Testis (tissue), 2 donors: ENCODE measurements at regions not wholly inside any gene's neighbourhood (a gene's known extent, or its start where the extent isn't known, plus 50 kb on each side); places are given as distances from the start of the nearest gene placed in this dataset.

Experiments
- POLR2A ChIP-seq: fragments of 450-650 bp; IDR thresholded peaks from one replicate; pipeline ENCODE4 v1.6.1; 2017; ENCODE audit warnings: antibody characterized with exemption, mild to moderate bottlenecking, moderate library complexity
- TF ChIP-seq, protein P1 (sequence below), 3 experiments: fragments of 450-650 bp in 2 of 3; fragments of 200-600 bp in 1 of 3; sonication (generic) in 1 of 3; IDR thresholded peaks; one replicate each; pipeline ENCODE4 v1.5.1; 2016 to 2019; ENCODE audit warnings: antibody characterized with exemption in 3 of 3, mild to moderate bottlenecking in 2 of 3, moderate library complexity in 1 of 3

GRCh38 chr20:10951904-10952303 lies 278.1 kb upstream of the JAG1 start:
- TF ChIP-seq, protein P1, sequence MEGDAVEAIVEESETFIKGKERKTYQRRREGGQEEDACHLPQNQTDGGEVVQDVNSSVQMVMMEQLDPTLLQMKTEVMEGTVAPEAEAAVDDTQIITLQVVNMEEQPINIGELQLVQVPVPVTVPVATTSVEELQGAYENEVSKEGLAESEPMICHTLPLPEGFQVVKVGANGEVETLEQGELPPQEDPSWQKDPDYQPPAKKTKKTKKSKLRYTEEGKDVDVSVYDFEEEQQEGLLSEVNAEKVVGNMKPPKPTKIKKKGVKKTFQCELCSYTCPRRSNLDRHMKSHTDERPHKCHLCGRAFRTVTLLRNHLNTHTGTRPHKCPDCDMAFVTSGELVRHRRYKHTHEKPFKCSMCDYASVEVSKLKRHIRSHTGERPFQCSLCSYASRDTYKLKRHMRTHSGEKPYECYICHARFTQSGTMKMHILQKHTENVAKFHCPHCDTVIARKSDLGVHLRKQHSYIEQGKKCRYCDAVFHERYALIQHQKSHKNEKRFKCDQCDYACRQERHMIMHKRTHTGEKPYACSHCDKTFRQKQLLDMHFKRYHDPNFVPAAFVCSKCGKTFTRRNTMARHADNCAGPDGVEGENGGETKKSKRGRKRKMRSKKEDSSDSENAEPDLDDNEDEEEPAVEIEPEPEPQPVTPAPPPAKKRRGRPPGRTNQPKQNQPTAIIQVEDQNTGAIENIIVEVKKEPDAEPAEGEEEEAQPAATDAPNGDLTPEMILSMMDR (IDR thresholded peaks at IDR 0.05) = no peak
- no peak for TF ChIP-seq POLR2A
